Natural killer cell (primary cell): ENCODE measurements at regions not wholly inside any gene's neighbourhood (a gene's known extent, or its start where the extent isn't known, plus 50 kb on each side); places are given as distances from the start of the nearest gene placed in this dataset.

Experiments
- ATAC-seq, 3 donors: fragments of 150-1000 bp in 2 of 3; fragments of 200-7000 bp in 1 of 3; cut with Tn5 transposase; 1 replicate in 1 of 3; 2 replicates in 2 of 3; pipeline ENCODE4 v1.10.0; 2021; ENCODE audit warnings: mild to moderate bottlenecking in 2 of 3, moderate library complexity in 2 of 3
- DNase-seq, 2 donors: peaks; one replicate each; pipeline versions ENCODE4 v3.0.0 to v3.0.0-alpha.2; 2013 to 2021; ENCODE audit warnings: mixed read lengths in 1 of 2
- H3K27ac ChIP-seq: one replicate; pipeline ENCODE4 v1.5.1; 2013; ENCODE audit warnings: mild to moderate bottlenecking, low read length
- H3K27me3 ChIP-seq: one replicate; pipeline ENCODE4 v1.6.1; 2013; ENCODE audit warnings: low read length; ENCODE audit not compliant: control insufficient read depth, insufficient read depth
- H3K36me3 ChIP-seq: one replicate; pipeline ENCODE4 v1.6.1; 2013; ENCODE audit warnings: low read length; ENCODE audit not compliant: control insufficient read depth, insufficient read depth
- H3K4me1 ChIP-seq: one replicate; pipeline ENCODE4 v1.6.1; 2013; ENCODE audit warnings: low read length; ENCODE audit not compliant: control insufficient read depth, insufficient read depth
- H3K4me3 ChIP-seq: one replicate; pipeline ENCODE4 v1.5.1; 2013; ENCODE audit warnings: low read length
- H3K9me3 ChIP-seq: one replicate; pipeline ENCODE4 v1.6.1; 2013; ENCODE audit warnings: low read length; ENCODE audit not compliant: control insufficient read depth, insufficient read depth
- H3K27ac Mint-ChIP-seq, 2 donors: one replicate each; pipeline ENCODE4 v1.8.0; 2022; ENCODE audit warnings: mild to moderate bottlenecking in 2 of 2, mixed read lengths in 2 of 2, moderate library complexity in 1 of 2
- H3K27me3 Mint-ChIP-seq, 2 donors: one replicate each; pipeline ENCODE4 v1.8.0; 2022; ENCODE audit warnings: low read depth in 2 of 2, mixed read lengths in 2 of 2
- H3K36me3 Mint-ChIP-seq: one replicate; pipeline ENCODE4 v1.8.0; 2022; ENCODE audit warnings: mixed read lengths
- H3K4me1 Mint-ChIP-seq, 2 donors: one replicate each; pipeline ENCODE4 v1.8.0; 2022; ENCODE audit warnings: mixed read lengths in 2 of 2
- H3K4me3 Mint-ChIP-seq: one replicate; pipeline ENCODE4 v1.8.0; 2022; ENCODE audit warnings: mild to moderate bottlenecking, moderate library complexity, mixed read lengths
- H3K9me3 Mint-ChIP-seq, 2 donors: one replicate each; pipeline ENCODE4 v1.8.0; 2022; ENCODE audit warnings: mixed read lengths in 2 of 2
- WGBS: methylation state at CpG from one replicate; pipeline ENCODE4 v1.1.7; 2013; ENCODE audit warnings: missing lambda C conversion rate; ENCODE audit not compliant: insufficient coverage; 5-methylcytosine and 5-hydroxymethylcytosine counted together
- intact Hi-C: fragments of 100-400 bp; cut with micrococcal nuclease; formaldehyde crosslinking; loops from one replicate; pipeline ENCODE4 v1.14.2; 2022
- TF ChIP-seq, protein P1 (sequence below): fragments of 200-600 bp; IDR thresholded peaks from one replicate; pipeline ENCODE4 v1.8.0; 2022; ENCODE audit warnings: antibody characterized with exemption

DNA sequence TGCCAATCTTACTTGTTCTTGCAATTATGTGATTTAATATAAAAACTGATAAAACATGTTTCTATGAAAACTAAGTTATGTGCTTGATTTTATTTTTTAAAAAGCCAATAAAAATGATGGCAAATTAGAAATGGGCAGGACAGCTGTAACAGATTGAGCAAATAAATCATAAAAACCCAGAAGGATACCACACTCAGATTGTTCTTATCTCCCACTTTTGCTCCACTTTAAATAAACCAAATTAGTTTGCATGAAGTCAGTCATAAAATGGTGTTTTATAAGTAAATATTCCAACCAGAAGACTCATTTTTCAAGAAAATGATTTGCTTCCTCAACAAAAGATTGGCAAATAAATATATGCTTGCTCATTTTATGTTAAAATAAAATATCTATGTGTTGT lies 307.9 kb upstream of the G2E3 start:
- DNase-seq, result no peak
- Histone ChIP-seq H3K9me3 (no peaks in the 10 kb centered on the region), H3K27ac (no peak overlapping the region), H3K4me1 (no peaks in the 10 kb centered on the region), H3K4me3 (no peak overlapping the region), H3K36me3 (no peaks in the 10 kb centered on the region), H3K27me3 (no peaks in the 10 kb centered on the region)
- no peaks in the 10 kb centered on the region for H3K4me1 Mint-ChIP-seq
- peaks cover 4 to 9% of the 10 kb centered on the region in 2 donors for H3K9me3 Mint-ChIP-seq
- no peak overlapping the region for H3K4me3 Mint-ChIP-seq
- intact Hi-C loops, result no loop called here
- TF ChIP-seq, protein P1, sequence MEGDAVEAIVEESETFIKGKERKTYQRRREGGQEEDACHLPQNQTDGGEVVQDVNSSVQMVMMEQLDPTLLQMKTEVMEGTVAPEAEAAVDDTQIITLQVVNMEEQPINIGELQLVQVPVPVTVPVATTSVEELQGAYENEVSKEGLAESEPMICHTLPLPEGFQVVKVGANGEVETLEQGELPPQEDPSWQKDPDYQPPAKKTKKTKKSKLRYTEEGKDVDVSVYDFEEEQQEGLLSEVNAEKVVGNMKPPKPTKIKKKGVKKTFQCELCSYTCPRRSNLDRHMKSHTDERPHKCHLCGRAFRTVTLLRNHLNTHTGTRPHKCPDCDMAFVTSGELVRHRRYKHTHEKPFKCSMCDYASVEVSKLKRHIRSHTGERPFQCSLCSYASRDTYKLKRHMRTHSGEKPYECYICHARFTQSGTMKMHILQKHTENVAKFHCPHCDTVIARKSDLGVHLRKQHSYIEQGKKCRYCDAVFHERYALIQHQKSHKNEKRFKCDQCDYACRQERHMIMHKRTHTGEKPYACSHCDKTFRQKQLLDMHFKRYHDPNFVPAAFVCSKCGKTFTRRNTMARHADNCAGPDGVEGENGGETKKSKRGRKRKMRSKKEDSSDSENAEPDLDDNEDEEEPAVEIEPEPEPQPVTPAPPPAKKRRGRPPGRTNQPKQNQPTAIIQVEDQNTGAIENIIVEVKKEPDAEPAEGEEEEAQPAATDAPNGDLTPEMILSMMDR, result no peak
- no peaks in the 10 kb centered on the region for H3K27me3 Mint-ChIP-seq
- ATAC-seq, result no peak
- no peak overlapping the region for H3K27ac Mint-ChIP-seq
- H3K36me3 Mint-ChIP-seq, result no peaks in the 10 kb centered on the region

- Histone ChIP-seq H3K4me1 (no peaks in the 10 kb centered on the region), H3K4me3 (no peak overlapping the region), H3K36me3 (no peaks in the 10 kb centered on the region), H3K27ac (no peak overlapping the region), H3K9me3 (no peaks in the 10 kb centered on the region), H3K27me3 (no peaks in the 10 kb centered on the region)
- DNase-seq (no peak), ATAC-seq (no peak)
- 86% methylated on average over 5 of the region's 6 CpGs for WGBS
- no peaks in the 10 kb centered on the region for H3K36me3 Mint-ChIP-seq
- no peaks in the 10 kb centered on the region for H3K27me3 Mint-ChIP-seq
- TF ChIP-seq, protein P1, result no peak
- no peak overlapping the region for H3K4me3 Mint-ChIP-seq
- no peaks in the 10 kb centered on the region for H3K4me1 Mint-ChIP-seq
- H3K9me3 Mint-ChIP-seq, result peaks cover 10 to 13% of the 10 kb centered on the region in 2 donors
- no peak overlapping the region for H3K27ac Mint-ChIP-seq
- intact Hi-C loops, result no loop called here
These were observed 307.3 kb upstream of the G2E3 start for GRCh38 chr14:30251557-30252100.

DNA sequence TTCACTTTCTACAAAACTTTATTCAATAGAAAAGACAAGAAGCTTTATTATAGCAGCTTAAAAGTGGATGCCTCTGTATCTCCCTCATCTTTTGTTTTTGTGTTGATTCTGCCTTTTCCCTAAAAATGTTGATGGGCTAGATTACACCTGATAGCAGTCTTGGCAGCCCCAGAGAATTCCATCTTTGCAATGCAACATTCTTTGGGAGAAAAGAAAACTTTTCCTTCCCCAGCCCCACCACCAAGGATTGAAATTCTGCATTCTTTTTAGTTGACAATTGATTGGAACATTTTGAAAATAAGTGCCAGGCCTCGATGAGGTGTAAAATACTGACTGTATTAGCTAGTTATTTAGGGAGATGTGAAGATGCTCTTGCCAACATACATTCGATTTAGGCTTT lies 306.8 kb upstream of the G2E3 start:
- no peaks in the 10 kb centered on the region for H3K36me3 Mint-ChIP-seq
- DNase-seq (no peak), ATAC-seq (no peak)
- intact Hi-C loops, result no loop called here
- H3K4me1 Mint-ChIP-seq, result no peaks in the 10 kb centered on the region
- no peak overlapping the region for H3K4me3 Mint-ChIP-seq
- H3K27ac Mint-ChIP-seq, result no peak overlapping the region
- H3K36me3 ChIP-seq, result no peaks in the 10 kb centered on the region
- no peak overlapping the region for H3K4me3 ChIP-seq
- H3K27me3 Mint-ChIP-seq, result no peaks in the 10 kb centered on the region
- no peaks in the 10 kb centered on the region for H3K4me1 ChIP-seq
- no peaks in the 10 kb centered on the region for H3K9me3 ChIP-seq
- H3K27ac ChIP-seq, result no peak overlapping the region
- no peaks in the 10 kb centered on the region for H3K27me3 ChIP-seq
- TF ChIP-seq, protein P1, result no peak
- peaks cover 10 to 13% of the 10 kb centered on the region in 2 donors for H3K9me3 Mint-ChIP-seq
- WGBS, result 83% methylated on average over 2 of the region's 2 CpGs
